ENCODE measurements at regions not wholly inside any gene's neighbourhood (a gene's known extent, or its start where the extent isn't known, plus 50 kb on each side); places are given as distances from the start of the nearest gene placed in this dataset.

- TF ChIP-seq POLR2A (IDR thresholded peaks at IDR 0.05; ENCODE audit: low read length): no peak
- TF ChIP-seq GATA1 (IDR thresholded peaks at IDR 0.05; ENCODE audit: low read depth, low read length): no peak
- no peak for DNase-seq
These were observed 348.2 kb downstream of the IRX2 start for GRCh38 chr5:2403296-2403695.

GRCh38 chr5:2399804-2400203 lies 351.7 kb downstream of the IRX2 start:
- DNase-seq: no peak

GRCh38 chr5:2399096-2399495 lies 352.4 kb downstream of the IRX2 start:
- TF ChIP-seq GATA1 (IDR thresholded peaks at IDR 0.05; ENCODE audit: low read depth, low read length) (no peak), POLR2A (IDR thresholded peaks at IDR 0.05; ENCODE audit: low read length) (no peak)
- no peak for DNase-seq

More at GRCh38 chr5:2399804-2400203, 351.7 kb downstream of the IRX2 start:
- TF ChIP-seq POLR2A (IDR thresholded peaks at IDR 0.05; ENCODE audit: low read length): no peak
- TF ChIP-seq GATA1 (IDR thresholded peaks at IDR 0.05; ENCODE audit: low read depth, low read length): no peak

GRCh38 chr5:2393556-2393955 lies 357.9 kb downstream of the IRX2 start:
- TF ChIP-seq GATA1 (IDR thresholded peaks at IDR 0.05; ENCODE audit: low read depth, low read length) (no peak), POLR2A (IDR thresholded peaks at IDR 0.05; ENCODE audit: low read length) (no peak)
- DNase-seq: no peak

GRCh38 chr5:2391566-2391965 lies 359.9 kb downstream of the IRX2 start:
- no peak for DNase-seq
- TF ChIP-seq GATA1 (IDR thresholded peaks at IDR 0.05; ENCODE audit: low read depth, low read length): no peak
- TF ChIP-seq POLR2A (IDR thresholded peaks at IDR 0.05; ENCODE audit: low read length): no peak

GRCh38 chr5:2391021-2391420 lies 360.5 kb downstream of the IRX2 start:
- no peak for TF ChIP-seq GATA1 (IDR thresholded peaks at IDR 0.05; ENCODE audit: low read depth, low read length)
- no peak for TF ChIP-seq POLR2A (IDR thresholded peaks at IDR 0.05; ENCODE audit: low read length)
- no peak for DNase-seq

- TF ChIP-seq GATA1 (IDR thresholded peaks at IDR 0.05; ENCODE audit: low read depth, low read length) (no peak), POLR2A (IDR thresholded peaks at IDR 0.05; ENCODE audit: low read length) (no peak)
- DNase-seq: no peak
These were observed 362.9 kb downstream of the IRX2 start for GRCh38 chr5:2388571-2388970.

- TF ChIP-seq POLR2A (IDR thresholded peaks at IDR 0.05; ENCODE audit: low read length) (no peak), GATA1 (IDR thresholded peaks at IDR 0.05; ENCODE audit: low read depth, low read length) (no peak)
- DNase-seq: no peak
These were observed 363.7 kb downstream of the IRX2 start for GRCh38 chr5:2387634-2388325.

- DNase-seq: no peak
- no peak for TF ChIP-seq GATA1 (IDR thresholded peaks at IDR 0.05; ENCODE audit: low read depth, low read length)
- TF ChIP-seq POLR2A (IDR thresholded peaks at IDR 0.05; ENCODE audit: low read length): no peak
These were observed 364.2 kb downstream of the IRX2 start for GRCh38 chr5:2387250-2387633.

- DNase-seq: no peak
- TF ChIP-seq GATA1 (IDR thresholded peaks at IDR 0.05; ENCODE audit: low read depth, low read length) (no peak), POLR2A (IDR thresholded peaks at IDR 0.05; ENCODE audit: low read length) (no peak)
These were observed 365.7 kb downstream of the IRX2 start for GRCh38 chr5:2385818-2386217.

- TF ChIP-seq POLR2A (IDR thresholded peaks at IDR 0.05; ENCODE audit: low read length): no peak
- TF ChIP-seq GATA1 (IDR thresholded peaks at IDR 0.05; ENCODE audit: low read depth, low read length): no peak
These were observed 367.8 kb downstream of the IRX2 start for GRCh38 chr5:2383698-2384065.

GRCh38 chr5:2382776-2383697 lies 368.4 kb downstream of the IRX2 start:
- no peak for DNase-seq

More at GRCh38 chr5:2383698-2384065, 367.8 kb downstream of the IRX2 start:
- no peak for DNase-seq

GRCh38 chr5:2381861-2382260 lies 369.6 kb downstream of the IRX2 start:
- DNase-seq: no peak
- TF ChIP-seq GATA1 (IDR thresholded peaks at IDR 0.05; ENCODE audit: low read depth, low read length): no peak
- no peak for TF ChIP-seq POLR2A (IDR thresholded peaks at IDR 0.05; ENCODE audit: low read length)

More at GRCh38 chr5:2382776-2383697, 368.4 kb downstream of the IRX2 start:
- TF ChIP-seq POLR2A (IDR thresholded peaks at IDR 0.05; ENCODE audit: low read length) (no peak), GATA1 (IDR thresholded peaks at IDR 0.05; ENCODE audit: low read depth, low read length) (no peak)

GRCh38 chr5:2381070-2381469 lies 370.4 kb downstream of the IRX2 start:
- no peak for DNase-seq
- no peak for TF ChIP-seq GATA1 (IDR thresholded peaks at IDR 0.05; ENCODE audit: low read depth, low read length)
- TF ChIP-seq POLR2A (IDR thresholded peaks at IDR 0.05; ENCODE audit: low read length): no peak
